Activated T-cell treated with anti-CD3 and anti-CD28 coated beads, Interleukin-2, amount 50 U/mL, for 1 hour (primary cell): ENCODE measurements at regions not wholly inside any gene's neighbourhood (a gene's known extent, or its start where the extent isn't known, plus 50 kb on each side); places are given as distances from the start of the nearest gene placed in this dataset.

Experiments
- DNase-seq: peaks from one replicate; pipeline ENCODE4 v3.0.0-alpha.2; 2020

GRCh38 chr9:126127591-126127990, 199.0 kb upstream of the MVB12B start:
- DNase-seq, result no peak

GRCh38 chr9:126128494-126129142, 198.0 kb upstream of the MVB12B start:
- DNase-seq, result no peak

DNA sequence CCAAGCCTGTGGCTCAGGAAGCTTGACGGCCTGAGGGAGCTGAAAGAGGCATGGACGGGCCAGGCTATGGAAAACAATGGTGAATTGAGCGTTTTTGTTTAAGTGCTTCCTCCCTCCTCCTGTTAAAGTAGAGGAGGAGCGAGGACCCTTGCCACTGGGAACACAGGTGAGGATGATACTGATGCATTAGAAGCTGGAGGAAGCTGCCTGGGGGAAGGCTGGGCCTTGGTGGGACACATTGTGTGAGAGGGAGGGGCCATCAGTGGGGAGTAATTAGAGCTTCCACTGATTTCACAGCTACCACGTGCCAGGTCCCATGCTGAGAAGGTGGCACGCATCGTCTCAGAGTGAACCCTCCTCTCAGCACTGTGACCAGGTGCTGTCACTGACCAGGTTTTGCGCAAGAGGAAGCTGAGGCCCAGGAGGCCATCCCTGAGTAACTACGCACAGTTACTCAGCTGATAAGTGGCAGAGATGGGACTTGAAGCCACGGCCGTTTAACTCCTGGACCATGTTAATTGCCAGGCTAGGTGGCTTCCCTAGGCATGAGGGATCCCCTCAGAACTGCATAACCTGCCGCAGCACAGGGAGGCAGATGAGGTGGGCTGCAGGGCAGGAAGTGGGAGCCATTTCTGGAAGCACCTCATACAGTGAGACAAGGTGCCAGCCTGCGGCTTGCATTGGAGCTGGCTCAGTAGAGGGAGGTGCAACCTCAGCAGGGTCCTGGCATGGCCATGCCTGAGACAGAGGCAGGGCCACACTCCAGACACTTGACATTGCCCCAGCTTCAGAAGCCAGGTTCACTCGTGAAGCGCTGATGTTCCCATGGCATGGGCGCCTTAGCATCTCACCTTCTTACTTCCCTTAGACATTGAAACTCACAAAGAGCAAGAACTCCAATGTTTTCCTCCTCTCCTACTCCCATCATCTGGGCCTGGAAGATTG, 195.3 kb upstream of the MVB12B start:
- no peak for DNase-seq

DNA sequence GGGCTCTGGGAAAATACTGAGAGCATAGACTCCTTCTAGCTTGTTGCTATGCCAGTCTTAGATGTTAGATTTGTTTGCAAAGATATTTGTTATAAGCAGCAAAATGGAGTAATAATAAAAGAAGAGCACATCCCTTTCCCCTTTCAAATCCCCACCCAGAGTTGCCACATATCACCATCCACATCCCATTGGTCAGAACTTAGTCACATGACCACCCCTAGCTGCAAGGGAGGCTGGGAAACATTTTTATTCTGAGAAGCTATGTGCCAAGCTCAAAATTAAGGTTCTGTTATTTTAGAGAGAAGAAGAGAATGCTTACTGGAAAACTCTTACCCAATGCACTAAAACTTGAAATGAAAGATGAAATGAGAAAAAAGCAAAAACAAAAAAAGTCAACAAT, 193.9 kb upstream of the MVB12B start:
- DNase-seq, result no peak

GRCh38 chr9:126144196-126144595, 182.4 kb upstream of the MVB12B start:
- no peak for DNase-seq

DNA sequence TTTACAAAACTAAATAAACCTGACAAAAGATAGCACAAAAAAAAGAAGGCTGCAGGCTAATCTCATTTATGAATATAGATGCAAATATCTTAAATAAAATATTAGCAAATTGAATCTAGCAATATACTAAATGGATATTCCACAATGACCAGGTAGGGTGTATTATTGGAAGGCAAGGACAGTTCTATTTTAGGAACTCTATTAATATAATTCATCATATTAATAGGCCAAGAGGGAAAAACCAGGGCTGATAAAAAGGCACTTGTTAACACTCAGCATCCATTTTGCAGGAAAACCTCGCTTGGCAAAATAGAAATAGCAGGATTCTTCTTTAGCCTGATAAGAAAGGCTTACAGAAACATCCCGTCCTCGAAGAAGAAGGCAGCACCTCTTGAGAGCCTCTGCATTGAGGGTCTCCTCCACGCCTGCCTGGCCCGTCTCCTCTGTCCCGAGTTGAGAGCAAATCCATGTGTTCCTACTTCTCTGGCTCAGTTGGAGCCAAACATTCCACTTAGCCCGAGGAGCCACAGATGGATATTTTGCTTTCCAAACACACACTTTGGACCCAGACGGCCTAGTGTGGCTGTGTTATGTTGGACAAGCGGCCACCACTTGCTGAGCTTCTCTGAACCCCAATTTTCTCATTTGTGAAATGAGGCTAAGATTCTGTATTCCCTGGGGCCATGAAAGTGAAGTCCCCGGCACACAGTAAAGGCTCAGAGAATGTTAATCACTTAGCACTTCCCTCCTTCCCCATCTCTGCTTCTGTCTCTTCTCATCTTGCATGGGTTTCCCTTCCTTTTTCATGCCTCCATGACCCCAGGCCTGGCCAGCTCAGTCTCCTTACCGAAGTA, 181.8 kb upstream of the MVB12B start:
- no peak for DNase-seq

DNA sequence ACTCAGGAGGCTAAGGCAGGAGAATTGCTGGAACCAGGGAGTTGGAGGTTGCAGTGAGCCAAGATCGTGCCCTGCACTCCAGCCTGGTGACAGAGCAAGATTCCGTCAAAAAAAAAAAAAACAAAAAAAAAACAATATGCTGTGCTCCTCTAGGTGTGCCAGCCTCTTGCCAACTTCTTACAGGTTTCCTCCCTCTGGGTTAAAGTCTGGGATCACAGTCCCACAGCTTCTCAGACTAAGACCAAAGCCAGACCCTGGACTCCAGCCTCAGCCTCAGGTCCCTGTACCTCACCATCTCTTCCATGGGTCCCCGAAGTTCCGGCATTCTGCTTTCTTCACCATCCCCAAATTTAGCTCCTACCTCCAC, 180.8 kb upstream of the MVB12B start:
- no peak for DNase-seq

DNA sequence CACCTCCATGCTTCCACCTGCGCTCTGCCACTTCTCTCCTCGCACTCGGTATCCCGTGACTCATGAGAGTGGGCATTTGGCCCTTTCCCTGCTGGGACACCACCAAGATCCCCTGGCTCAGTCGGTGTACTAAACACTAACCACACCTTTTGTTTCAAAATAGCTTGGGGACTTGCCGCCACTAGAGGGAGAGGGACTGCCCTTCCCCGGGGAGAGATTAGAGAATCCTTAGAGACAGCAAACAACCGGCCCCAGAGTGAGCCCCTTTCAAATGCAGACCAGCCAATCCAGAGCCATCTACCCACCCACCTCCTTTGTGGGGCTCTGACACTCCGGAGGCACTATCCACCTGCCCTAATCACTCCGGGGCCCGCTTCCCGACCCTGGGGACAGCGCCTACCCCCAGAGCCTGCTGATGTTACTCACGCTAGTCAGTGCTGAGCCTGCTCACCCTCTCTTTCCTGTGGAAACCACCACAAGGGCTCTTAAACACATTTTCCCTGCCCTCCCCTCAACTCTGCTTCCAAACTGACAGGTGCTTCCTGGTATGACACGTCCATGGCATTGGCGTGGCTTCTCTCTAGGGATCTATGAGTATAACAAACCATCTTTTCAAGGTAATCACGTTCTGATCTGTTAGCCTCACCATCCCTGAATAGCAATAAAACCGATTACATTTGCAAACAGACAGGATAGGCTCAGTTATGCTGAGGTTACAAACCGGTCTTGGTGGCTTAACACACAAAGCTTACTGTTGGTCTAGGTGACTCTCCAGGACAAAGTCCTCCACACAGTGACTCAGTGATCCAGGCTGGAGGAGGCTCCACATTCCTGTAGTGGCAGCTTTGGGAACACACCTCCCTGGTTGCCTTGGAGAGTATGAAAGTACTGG, 180.1 kb upstream of the MVB12B start:
- no peak for DNase-seq

- no peak for DNase-seq
Observed at GRCh38 chr9:126147186-126147935, 179.3 kb upstream of the MVB12B start.

DNA sequence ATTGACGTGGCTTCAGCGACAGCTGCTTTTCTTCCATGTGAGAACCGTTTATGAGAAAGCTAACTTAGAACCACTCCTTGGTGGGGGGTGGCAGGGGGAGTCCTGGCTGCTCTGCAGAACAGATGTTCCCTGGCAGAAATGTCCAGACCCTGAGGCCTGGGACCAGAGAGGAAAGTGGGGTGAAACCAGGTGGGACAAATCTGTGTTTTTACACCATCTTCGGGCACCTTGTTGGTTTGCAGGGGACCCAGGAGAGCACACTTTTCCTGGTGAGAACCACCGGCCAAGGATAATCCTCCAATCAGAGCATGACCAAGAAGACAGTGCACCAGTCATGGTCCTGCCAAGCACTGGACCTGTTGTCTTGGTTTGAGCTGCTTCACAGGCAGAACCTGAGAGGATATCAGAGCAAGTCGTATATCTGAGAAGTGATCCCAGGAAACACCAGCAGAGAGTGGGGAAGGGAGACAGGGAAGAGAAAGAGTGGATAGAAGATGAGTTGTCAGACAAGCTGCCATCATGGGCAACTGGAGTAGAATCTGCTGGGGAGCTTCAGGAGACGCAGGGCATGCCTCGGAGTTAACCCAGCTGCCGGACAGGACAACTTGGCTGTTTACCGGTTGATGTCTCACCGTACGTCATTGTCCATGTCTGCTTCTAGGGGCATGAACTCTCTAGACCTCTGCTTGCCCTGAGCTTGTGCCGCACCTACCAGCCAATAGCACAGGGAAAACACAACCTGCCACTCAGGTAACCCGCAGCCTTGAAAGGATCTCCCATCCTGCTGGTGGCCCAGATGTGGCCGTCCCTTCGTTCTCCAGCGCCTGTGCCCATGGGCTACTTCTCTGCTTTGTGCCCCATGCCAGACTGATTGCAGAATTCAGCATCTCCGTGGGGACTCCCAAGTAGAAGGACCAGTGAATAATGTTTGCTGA, 178.4 kb upstream of the MVB12B start:
- no peak for DNase-seq

GRCh38 chr9:126148994-126149393, 177.6 kb upstream of the MVB12B start:
- DNase-seq, result no peak

DNA sequence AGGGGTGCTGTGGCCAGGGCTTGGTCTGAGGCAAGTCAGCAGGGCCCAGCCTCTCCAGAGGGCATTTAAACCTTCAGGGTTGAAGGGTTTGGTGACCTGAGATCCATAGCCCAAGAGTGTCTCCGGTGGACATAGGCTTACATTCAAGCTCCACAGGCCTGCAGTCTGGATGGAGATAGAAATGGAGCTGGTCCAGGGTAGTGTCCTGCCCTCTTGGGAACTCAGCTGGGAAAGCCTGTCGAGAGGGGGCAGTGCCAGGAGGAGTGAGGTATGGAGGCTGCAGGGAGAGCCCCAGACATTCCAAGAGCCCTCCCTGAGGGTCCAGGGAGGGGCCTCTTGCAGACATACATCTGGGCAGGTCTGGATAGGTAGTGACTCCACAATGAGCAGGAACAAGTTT, 177.0 kb upstream of the MVB12B start:
- no peak for DNase-seq

DNA sequence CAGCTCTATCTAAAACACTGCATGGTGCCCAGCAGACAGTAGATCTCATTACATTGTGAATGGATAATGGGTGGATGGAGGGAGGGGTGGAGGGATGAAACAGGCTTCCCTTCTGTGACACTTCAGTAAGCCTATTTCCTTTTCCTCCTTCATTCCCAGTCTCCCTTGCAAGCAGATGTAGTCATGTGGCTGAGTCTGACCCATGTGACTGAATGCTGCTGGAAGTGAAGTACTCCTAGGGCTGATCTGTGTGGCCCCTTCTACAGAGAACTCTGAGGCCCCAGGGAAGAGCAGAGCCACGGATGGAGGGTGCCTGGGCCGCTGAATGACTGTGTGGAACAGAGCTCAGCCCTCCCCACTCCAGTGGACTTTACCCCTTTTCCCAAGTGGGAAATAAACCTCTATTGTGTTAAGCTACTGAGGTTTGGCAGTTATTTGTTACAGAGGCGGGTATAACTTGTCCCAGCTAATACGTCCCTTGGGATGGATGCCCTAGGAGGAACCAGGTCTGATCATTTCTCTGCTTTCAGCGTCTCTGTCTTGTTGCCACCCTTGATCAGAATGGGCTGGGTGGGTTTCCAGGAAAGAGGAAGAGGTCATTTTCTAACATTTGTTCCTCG, 176.1 kb upstream of the MVB12B start:
- no peak for DNase-seq

- no peak for DNase-seq
Observed at GRCh38 chr9:126151031-126151685, 175.5 kb upstream of the MVB12B start.

DNA sequence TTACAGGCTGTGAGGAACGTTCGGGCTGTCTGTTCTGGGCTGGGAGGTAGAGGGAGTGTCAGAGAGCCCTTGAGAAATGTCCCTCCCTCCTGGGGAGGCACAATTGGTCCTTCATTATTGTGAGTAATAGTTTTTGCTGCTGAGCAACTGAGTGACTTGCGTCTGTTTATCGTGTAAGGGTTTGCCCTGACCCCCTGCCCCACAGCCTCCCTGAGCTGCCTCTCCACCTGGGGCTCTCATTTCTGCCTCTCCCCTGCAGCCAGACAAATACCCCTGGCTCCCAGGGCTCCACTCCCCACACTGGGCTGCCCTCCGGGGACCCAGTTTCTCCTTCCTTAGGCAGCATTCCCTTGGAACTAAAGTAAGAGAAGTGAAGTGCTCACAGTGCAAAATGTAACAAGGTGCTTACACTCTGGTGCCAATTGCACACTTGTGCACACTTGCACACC, 174.9 kb upstream of the MVB12B start:
- DNase-seq, result no peak

DNA sequence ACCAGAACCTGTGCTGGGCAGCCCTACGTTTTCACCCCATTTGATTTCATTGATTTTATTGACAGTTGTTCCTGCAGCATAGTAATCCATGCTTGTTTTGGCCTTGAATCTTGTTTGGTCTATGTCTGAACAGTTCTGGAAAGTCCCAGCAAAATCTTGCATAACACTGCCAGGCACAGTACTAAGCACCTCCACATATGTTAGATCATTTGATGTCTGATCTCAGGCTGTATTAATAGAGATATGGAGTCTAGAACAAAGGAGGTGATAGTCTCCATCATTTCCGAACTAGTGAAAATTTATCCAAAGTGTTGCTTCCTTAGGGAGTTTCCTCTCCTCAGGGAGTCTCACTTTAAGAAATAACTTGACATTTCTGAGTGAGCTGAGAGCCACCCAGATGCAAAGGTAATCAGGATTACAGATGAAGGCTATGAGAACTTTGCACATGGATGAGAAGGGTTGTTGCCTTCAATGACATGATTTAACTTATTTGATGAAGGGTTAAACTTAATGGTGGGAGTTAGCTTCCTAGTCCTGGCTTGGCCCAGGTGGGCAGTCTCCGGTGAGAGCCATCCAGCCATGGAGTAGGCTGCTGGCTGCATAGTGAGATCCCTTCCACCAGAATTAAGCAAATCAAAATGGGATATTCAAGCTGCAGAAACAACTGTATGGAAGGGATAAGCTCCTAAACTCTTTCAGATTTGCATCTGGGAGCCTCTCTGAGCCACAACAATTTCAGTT, 173.8 kb upstream of the MVB12B start:
- DNase-seq, result no peak

DNA sequence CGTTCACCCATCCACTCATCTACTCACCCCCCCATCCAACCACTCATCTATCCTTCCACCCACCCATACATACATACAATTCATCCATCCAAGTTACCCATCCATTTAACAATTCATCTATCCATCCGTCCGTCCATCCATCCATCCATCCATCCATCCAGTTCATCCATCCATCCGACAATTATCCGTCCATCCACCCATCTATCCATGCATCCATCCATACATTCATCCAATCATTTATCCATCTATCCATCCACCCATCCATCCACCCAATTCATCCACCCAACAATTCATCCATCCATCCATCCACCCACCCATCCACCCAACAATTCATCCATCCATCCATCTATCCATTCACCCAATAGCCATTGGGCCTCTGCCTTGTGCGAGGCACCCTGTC, 173.2 kb upstream of the MVB12B start:
- no peak for DNase-seq

GRCh38 chr9:126154182-126154827, 172.3 kb upstream of the MVB12B start:
- DNase-seq, result no peak
